Ammon's horn (tissue), 1 donor: ENCODE measurements at regions not wholly inside any gene's neighbourhood (a gene's known extent, or its start where the extent isn't known, plus 50 kb on each side); places are given as distances from the start of the nearest gene placed in this dataset.

Experiments used
- DNase-seq: peaks from one replicate; pipeline ENCODE4 v3.0.0-alpha.2; 2016; ENCODE audit warnings: low spot score

GRCh38 chr10:4385231-4385870, 440.7 kb upstream of the AKR1E2 start:
- DNase-seq, result no peak

DNA sequence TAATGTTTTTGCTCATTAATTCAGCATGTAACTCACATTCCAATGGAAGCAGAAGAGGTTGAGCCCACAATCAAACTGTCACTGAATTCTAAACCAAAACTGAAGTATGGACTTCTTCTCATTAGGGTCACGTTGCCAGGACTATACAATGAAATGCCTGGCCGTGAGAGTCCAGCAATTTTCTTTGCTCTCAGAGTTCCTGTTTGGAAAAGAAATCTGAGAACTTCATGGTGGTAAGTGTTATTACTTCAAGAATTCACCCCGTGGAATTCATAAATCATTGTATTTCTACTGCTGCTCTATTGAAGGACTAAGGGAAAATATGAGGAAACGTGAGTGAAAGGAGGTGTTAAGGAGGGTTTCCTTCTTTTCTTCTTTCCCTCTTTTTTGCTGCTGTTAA, 441.8 kb upstream of the AKR1E2 start:
- no peak for DNase-seq

DNA sequence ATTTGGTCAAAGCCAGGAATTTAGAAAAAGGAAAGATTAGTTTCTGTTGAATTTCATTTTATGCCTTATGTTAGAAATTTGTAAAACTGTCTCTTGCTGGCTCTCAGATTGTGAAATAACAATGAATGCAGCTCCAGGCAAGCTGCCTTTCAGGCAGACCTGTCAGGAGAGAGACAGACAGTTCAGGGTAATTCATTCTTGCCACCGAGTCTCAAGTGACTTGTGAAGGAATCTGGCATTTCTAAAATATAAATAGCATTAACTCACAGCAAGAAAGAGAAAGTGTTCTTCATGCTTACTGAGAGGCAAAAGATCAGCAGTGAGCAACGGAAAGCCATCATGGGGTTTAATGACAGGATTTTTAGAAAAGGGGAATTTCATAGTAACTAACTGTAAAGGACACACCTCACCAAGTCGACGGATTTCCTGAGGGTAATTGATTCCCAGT, 442.3 kb upstream of the AKR1E2 start:
- no peak for DNase-seq

DNA sequence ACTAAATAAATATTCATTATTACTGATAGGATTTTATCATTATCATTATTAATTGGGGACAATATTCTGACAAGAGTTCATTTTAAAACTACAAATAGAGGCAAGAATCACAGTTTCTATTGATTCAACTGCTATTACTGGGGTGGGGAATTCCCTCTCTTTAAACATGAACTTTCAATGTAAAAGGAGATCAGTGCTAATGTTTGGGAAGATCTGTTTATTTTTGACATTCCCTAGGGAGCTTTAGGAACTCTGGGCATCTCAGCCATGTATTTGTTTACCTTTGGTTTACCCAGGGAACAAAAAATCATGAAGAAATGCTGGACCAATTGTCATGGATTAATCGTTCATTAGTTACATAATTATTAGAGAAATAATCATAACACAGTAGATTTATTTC, 443.2 kb upstream of the AKR1E2 start:
- no peak for DNase-seq

DNA sequence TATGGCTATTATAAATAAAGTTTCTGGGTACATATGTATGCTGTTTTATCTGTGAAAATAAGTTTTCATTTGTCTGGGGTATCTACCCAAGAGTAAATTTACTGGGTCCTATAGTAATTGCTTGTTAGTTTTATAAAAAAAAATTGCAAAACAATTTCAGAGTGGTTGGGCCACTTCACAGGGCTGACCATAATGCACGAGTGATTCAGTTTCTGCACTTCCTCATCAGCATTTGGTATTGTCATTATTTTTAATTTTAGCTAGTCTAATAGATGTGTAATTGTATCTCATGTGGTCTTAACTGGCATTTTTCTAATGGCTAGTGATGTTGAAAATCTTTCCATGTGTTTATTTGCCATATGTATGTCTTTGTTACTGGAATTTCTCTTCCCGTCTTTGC, 452.4 kb upstream of the AKR1E2 start:
- no peak for DNase-seq

DNA sequence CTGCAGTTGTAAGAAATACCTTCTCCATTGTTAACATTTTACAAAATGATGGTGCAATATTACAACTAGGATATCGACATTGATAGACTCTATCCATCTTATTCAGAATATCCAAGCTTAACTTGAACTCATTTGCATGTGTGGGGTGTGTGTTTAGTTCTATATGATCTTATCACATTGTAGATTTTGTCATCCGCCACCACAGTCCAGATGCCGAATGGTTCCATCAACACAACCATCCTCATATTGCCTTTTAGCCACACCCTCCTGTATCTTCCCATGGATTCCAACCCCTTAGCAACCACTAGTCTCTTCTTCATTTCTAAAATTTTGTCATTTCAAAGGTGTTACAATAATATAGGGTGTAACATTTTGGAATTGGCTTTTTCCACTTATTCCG, 452.9 kb upstream of the AKR1E2 start:
- DNase-seq, result no peak

- no peak for DNase-seq
These were observed 453.4 kb upstream of the AKR1E2 start for GRCh38 chr10:4372601-4373000.

DNA sequence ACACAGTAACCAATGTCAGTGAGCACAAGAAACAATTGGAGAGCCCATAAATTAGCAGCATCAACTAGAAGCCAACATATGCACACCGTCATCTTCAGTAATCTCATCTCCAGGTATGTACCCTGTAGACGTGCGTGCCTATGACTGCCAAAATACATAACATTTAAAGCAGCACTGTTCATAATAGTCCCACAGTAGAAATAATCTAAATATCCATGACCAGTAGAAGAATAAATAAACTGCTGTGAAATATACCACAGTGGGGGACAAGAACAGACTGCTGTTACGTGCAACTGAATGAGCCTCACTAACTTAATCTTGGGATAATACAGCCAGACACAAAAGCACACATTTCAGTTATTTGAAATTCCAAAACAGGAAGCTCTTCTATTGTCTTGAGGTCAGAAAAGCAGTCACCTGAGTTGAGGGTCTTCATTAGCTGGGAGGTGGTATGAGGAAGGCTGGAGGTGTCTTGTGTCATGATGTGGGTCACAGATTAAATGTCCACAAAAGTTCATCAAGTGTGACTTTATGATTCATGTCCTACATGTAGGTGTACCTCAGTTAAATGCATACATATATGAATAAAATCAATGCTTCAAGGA, 454.2 kb upstream of the AKR1E2 start:
- DNase-seq, result no peak

DNA sequence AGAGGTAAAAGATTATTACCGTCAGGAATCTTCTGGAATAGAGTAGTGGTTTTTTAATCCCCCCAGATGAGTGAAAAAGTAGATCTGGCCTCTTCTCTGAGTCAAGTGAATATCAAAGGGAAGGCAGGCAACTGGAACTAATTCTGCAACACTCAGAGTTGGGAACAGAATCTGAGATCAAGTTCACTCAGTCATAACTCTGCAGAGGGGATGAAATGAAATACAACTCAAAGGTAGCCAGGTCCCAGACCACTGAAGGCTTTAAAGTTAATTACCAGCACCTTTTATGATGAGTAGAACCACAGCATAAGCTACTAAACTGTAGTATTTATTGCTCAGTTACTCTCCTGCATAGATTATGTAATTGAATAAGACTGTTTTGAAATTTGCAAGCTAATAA, 455.6 kb upstream of the AKR1E2 start:
- no peak for DNase-seq

DNA sequence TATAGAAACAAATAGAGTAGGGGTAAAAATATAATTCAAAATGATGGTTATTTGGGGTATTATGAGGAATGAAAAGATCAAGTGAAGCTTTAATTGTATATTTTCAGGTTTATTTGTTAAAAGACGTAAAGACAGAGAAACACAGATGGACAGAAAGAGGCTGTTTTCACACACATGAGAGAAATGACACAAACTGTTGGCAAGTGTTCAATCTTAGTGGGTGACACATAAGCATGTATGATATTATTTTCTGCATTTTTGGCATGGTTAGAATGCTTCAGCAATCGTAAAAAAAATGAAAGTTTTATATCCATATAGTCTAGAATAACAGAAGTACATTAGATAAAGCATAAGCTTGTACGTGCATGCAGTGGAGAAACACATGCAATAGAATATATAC, 464.4 kb upstream of the AKR1E2 start:
- DNase-seq, result no peak

DNA sequence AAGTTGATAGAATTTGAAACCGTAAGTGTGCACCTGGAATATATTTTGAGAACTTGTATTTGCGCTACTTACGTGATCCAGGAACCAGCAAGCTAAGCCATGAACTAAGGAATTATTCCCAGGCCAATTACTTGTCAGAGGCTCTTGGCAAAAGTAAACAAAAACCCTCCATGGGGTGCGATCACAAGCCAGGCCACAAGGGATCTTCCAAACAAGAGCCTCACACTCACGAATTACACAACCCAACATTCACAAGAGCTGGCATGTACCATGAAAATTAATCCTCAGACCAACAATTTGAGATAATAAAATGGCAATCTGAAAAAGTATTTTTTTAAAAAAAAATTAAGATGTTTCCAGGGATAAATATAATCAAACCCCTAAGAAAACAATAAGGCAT, 467.0 kb upstream of the AKR1E2 start:
- DNase-seq, result no peak

GRCh38 chr10:4357911-4358310, 468.1 kb upstream of the AKR1E2 start:
- DNase-seq, result no peak

DNA sequence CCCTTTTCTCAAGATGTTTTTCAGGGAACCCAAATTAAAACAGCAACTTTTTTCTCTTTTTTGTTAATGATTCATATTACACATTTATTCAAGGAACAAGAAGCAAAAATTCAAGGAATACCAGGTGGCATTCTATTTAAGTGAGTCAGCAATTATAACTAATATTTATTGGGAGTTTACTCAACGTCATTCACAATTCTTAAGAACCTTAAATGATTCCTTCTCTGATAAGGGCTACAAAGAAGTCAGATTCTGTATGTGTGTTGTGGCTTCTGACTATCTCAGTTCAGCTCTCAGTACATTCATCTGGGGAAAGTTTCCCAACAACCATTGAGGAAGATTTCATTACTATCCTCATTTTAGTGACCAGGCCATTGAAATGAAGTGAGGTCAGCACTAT, 470.7 kb upstream of the AKR1E2 start:
- no peak for DNase-seq

DNA sequence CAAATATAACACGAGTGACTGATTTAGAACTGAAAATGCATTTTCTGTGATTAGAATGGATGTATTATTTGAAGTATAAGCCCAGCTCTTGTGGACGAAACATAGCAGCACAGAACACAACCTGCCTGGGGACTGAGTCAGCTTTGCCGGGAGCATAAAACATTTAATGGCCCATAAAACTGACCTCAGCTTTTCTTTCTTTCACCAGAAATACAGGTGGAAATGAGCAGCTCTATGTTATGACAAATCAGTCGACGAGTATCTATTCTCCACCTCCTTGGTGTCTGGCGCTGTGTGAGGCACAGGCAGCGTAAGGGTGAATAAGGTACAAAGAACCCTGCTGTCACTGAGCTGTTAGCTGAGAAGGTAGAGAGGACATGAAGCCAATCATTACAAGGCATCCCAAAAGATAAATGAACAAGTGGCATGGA, 471.6 kb upstream of the AKR1E2 start:
- no peak for DNase-seq

GRCh38 chr10:4353964-4354363, 472.0 kb upstream of the AKR1E2 start:
- no peak for DNase-seq

- no peak for DNase-seq
These were observed 472.9 kb upstream of the AKR1E2 start for GRCh38 chr10:4353059-4353655.

DNA sequence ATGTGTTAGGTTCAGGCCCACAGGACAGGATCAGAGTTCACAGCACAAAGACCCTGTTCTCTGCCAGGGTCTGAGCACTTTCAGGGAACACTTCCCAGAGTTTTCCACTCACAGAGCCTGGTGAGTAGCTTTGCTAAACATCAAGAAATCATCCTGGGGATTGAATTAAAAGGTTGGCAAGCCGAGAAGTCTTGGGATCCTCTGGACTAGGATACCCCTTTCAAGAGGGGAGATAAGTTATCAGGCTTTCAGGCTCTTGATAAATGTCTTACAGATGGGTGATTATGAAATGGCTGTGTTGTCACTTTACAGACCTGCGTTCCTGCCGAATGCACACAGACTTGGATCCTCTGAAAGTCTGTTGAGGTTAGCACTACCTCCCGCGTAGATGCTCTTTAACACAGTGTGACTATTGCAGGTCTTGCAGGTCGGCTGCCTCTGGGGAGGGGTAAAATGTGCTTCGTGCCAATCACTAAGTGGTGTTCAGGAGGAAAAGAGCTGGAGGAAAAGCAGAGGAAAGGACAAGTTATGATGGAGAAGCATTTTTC, 473.5 kb upstream of the AKR1E2 start:
- no peak for DNase-seq

GRCh38 chr10:4351723-4352413, 474.1 kb upstream of the AKR1E2 start:
- no peak for DNase-seq

GRCh38 chr10:4347397-4347796, 478.6 kb upstream of the AKR1E2 start:
- no peak for DNase-seq

- DNase-seq, result no peak
These were observed 479.9 kb upstream of the AKR1E2 start for GRCh38 chr10:4345877-4346646.

GRCh38 chr10:4344492-4344994, 481.5 kb upstream of the AKR1E2 start:
- peak; percentile 40 for DNase-seq

DNA sequence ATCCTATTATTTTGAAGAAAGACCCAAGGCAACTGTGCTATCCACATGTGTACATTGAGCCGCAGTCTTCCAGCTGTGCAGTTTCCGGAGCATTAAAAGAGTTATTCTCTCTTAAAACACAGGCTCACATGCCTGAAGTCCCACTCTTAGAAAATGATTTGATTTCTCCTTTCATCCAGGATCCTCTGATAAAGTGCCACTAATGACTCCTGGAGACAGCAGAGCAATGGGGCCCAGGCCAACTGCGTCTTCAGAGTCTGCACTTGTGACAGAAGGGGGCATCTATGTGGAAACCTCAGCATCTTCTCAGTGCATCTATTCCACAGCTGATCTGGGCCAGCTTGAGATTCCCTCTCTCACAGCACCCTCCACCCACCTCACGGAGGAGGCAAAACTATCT, 482.1 kb upstream of the AKR1E2 start:
- no peak for DNase-seq
